SU-DHL-6 (cell line): ENCODE measurements at regions not wholly inside any gene's neighbourhood (a gene's known extent, or its start where the extent isn't known, plus 50 kb on each side); places are given as distances from the start of the nearest gene placed in this dataset.

ENCODE experiments used
- H2AFZ ChIP-seq: fragments of 200-600 bp; sonication (generic); 2 replicates; pipeline ENCODE4 v1.6.1; 2014; ENCODE audit warnings: low read depth, mild to moderate bottlenecking, moderate library complexity, mixed read lengths, antibody characterized with exemption, low read length; ENCODE audit not compliant: severe bottlenecking
- H3F3A ChIP-seq: fragments of 200-600 bp; shearing (Covaris generic); 2 replicates; pipeline ENCODE4 v1.6.0; 2016; ENCODE audit warnings: antibody characterized with exemption, mild to moderate bottlenecking; ENCODE audit not compliant: insufficient read depth
- H3K27ac ChIP-seq: fragments of 200-600 bp; sonication (generic); 2 replicates; pipeline ENCODE4 v1.5.1; 2016; ENCODE audit warnings: low read depth, mild to moderate bottlenecking, low read length, moderate library complexity, mixed read lengths
- H3K27me3 ChIP-seq: fragments of 200-600 bp; sonication (generic), shearing (Covaris generic); 2 replicates; pipeline ENCODE4 v1.6.0; 2014; ENCODE audit warnings: mild to moderate bottlenecking, low read length
- H3K36me3 ChIP-seq: fragments of 200-600 bp; sonication (generic); 2 replicates; pipeline ENCODE4 v1.6.1; 2014; ENCODE audit warnings: mild to moderate bottlenecking, low read length, mixed read lengths
- H3K4me2 ChIP-seq: fragments of 300-600, 200-600 bp; shearing (Covaris generic), sonication (generic); 2 replicates; pipeline ENCODE4 v1.6.0; 2014; ENCODE audit warnings: low read length, low read depth, mild to moderate bottlenecking; ENCODE audit not compliant: poor library complexity, severe bottlenecking
- H3K4me3 ChIP-seq: fragments of 200-600 bp; sonication (generic); 2 replicates; pipeline ENCODE4 v1.5.1; 2014; ENCODE audit warnings: antibody characterized with exemption, low read length, mild to moderate bottlenecking, mixed read lengths; ENCODE audit not compliant: insufficient read depth, poor library complexity, severe bottlenecking
- H3K79me2 ChIP-seq: fragments of 200-600 bp; sonication (generic); 2 replicates; pipeline ENCODE4 v1.6.1; 2014; ENCODE audit warnings: mild to moderate bottlenecking, low read length, moderate library complexity; ENCODE audit not compliant: insufficient read depth
- H3K9ac ChIP-seq: fragments of 200-600 bp; sonication (generic); 2 replicates; pipeline ENCODE4 v1.7.0; 2014; ENCODE audit warnings: mild to moderate bottlenecking, low read length
- H3K9me2 ChIP-seq: fragments of 200-600 bp; sonication (generic); replicated peaks from 2 replicates; pipeline ENCODE4 v1.6.1; 2014; ENCODE audit warnings: low read length; ENCODE audit not compliant: insufficient read depth
- H3K9me3 ChIP-seq: fragments of 200-600 bp; sonication (generic); 2 replicates; pipeline ENCODE4 v1.6.1; 2014; ENCODE audit warnings: low read length, mixed read lengths; ENCODE audit not compliant: insufficient read depth
- H4K20me1 ChIP-seq: fragments of 200-600 bp; sonication (generic); 2 replicates; pipeline ENCODE4 v1.6.1; 2014; ENCODE audit warnings: low read depth, mild to moderate bottlenecking, antibody characterized with exemption, low read length, moderate library complexity, mixed read lengths
- EZH2phosphoT487 ChIP-seq: fragments of 200-600 bp; sonication (generic), shearing (Covaris generic); conservative IDR thresholded peaks from 2 replicates; pipeline ENCODE4 v1.6.1; 2018; ENCODE audit warnings: mild to moderate bottlenecking, antibody characterized with exemption, low read length, moderate library complexity, mixed read lengths
- TF ChIP-seq, protein P1 (sequence below): fragments of 200-600 bp; sonication (generic); IDR thresholded peaks from one replicate; pipeline ENCODE4 v1.5.1; 2017; ENCODE audit warnings: antibody characterized with exemption, mild to moderate bottlenecking, low read length, moderate library complexity; ENCODE audit not compliant: insufficient read depth, poor library complexity, severe bottlenecking

DNA sequence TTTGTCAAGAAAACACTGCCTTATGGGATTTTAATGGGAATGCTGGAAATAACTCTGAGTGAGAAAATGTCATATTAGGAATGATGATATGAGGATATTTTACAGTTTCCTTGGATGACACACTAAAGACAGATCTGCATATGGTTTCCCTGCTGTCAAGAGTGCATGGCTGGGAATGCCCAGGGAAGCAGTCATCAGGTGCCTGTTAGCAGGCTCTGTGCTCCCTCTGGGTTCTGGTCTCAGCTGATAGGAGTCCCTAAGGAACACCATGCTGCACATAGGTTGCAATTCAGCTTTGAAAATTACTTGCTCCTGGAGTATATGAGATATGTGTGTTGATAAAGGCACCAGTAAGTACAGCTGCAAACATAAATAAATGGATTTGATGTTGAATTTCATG, 1064.6 kb downstream of the TUSC7 start:
- H3K36me3 ChIP-seq = no peaks in the 10 kb centered on the region
- no peaks in the 10 kb centered on the region; the same call in 1 of the 2 replicates for H3K9me2 ChIP-seq
- TF ChIP-seq EZH2phosphoT487 = no peak
- TF ChIP-seq, protein P1, sequence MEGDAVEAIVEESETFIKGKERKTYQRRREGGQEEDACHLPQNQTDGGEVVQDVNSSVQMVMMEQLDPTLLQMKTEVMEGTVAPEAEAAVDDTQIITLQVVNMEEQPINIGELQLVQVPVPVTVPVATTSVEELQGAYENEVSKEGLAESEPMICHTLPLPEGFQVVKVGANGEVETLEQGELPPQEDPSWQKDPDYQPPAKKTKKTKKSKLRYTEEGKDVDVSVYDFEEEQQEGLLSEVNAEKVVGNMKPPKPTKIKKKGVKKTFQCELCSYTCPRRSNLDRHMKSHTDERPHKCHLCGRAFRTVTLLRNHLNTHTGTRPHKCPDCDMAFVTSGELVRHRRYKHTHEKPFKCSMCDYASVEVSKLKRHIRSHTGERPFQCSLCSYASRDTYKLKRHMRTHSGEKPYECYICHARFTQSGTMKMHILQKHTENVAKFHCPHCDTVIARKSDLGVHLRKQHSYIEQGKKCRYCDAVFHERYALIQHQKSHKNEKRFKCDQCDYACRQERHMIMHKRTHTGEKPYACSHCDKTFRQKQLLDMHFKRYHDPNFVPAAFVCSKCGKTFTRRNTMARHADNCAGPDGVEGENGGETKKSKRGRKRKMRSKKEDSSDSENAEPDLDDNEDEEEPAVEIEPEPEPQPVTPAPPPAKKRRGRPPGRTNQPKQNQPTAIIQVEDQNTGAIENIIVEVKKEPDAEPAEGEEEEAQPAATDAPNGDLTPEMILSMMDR = no peak
- no peak overlapping the region for H3K9ac ChIP-seq
- no peaks in the 10 kb centered on the region for H4K20me1 ChIP-seq
- no peaks in the 10 kb centered on the region for H3K9me3 ChIP-seq
- no peaks in the 10 kb centered on the region for H3F3A ChIP-seq
- H3K27ac ChIP-seq = no peak overlapping the region
- H2AFZ ChIP-seq = no peak overlapping the region
- H3K79me2 ChIP-seq = no peaks in the 10 kb centered on the region
- H3K4me2 ChIP-seq = no peak overlapping the region
- H3K4me3 ChIP-seq = no peak overlapping the region
- no peaks in the 10 kb centered on the region for H3K27me3 ChIP-seq

DNA sequence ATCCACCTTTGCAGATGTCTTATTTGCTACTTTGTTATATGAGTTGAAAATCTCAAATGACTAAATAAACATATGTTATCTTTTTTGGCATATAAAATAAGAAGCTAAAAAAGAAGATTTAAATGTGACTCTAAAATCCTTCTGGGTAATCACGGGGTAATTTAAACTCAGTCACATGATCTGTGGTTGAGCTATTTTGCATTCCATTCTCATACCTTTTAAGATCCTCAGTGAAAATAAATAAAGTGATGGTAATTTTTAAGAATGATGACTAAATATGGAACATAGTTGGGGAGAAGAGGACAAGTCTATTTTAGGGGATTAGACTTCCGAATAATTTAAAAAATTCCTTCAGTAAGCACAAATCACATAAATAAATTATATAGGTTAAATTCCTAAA, 1076.8 kb downstream of the TUSC7 start:
- Histone ChIP-seq H4K20me1 (no peaks in the 10 kb centered on the region), H3K27me3 (no peaks in the 10 kb centered on the region), H3K36me3 (no peaks in the 10 kb centered on the region), H3K4me2 (no peak overlapping the region), H3K79me2 (no peaks in the 10 kb centered on the region), H3K9ac (no peak overlapping the region), H3K9me2 (no peaks in the 10 kb centered on the region), H3K9me3 (no peaks in the 10 kb centered on the region), H3K27ac (no peak overlapping the region), H2AFZ (no peak overlapping the region), H3K4me3 (no peak overlapping the region), H3F3A (no peaks in the 10 kb centered on the region)
- TF ChIP-seq, protein P1 = no peak
- TF ChIP-seq EZH2phosphoT487 = no peak

- H3K36me3 ChIP-seq = no peaks in the 10 kb centered on the region
- no peaks in the 10 kb centered on the region for H3K79me2 ChIP-seq
- no peaks in the 10 kb centered on the region for H4K20me1 ChIP-seq
- H2AFZ ChIP-seq = no peak overlapping the region
- H3K9me3 ChIP-seq = no peaks in the 10 kb centered on the region
- no peak overlapping the region for H3K27ac ChIP-seq
- no peaks in the 10 kb centered on the region for H3K27me3 ChIP-seq
- no peak overlapping the region for H3K9ac ChIP-seq
- no peaks in the 10 kb centered on the region for H3F3A ChIP-seq
- TF ChIP-seq, protein P1 = no peak
- TF ChIP-seq EZH2phosphoT487 = no peak
- H3K4me2 ChIP-seq = no peak overlapping the region
- H3K9me2 ChIP-seq = no peaks in the 10 kb centered on the region
- no peak overlapping the region for H3K4me3 ChIP-seq
Observed at GRCh38 chr3:117788061-117788460, 1078.5 kb downstream of the TUSC7 start.
